BE2C (cell line): ENCODE measurements at regions not wholly inside any gene's neighbourhood (a gene's known extent, or its start where the extent isn't known, plus 50 kb on each side); places are given as distances from the start of the nearest gene placed in this dataset.
"Not testable (repeated sequence)": the region's sequence is repeated elsewhere in the genome, so short reads cannot be mapped to it uniquely, and the experiment has no call there.

Experiments used
- DNase-seq: peaks from one replicate; pipeline ENCODE4 v3.0.0-alpha.2; 2020
- H3K27me3 ChIP-seq: fragments of 250-450 bp; sonication (Bioruptor Pico); 2 replicates; pipeline ENCODE4 v1.5.1; 2020; ENCODE audit warnings: mild to moderate bottlenecking
- H3K36me3 ChIP-seq: fragments of 250-450 bp; sonication (Bioruptor Pico); 2 replicates; pipeline ENCODE4 v1.5.1; 2020; ENCODE audit warnings: mild to moderate bottlenecking
- H3K4me1 ChIP-seq: fragments of 250-450 bp; sonication (Bioruptor Pico); 2 replicates; pipeline ENCODE4 v1.5.1; 2020
- H3K4me3 ChIP-seq: 2 replicates; pipeline ENCODE4 v1.5.1; 2011; ENCODE audit warnings: low read depth, low read length
- H3K9me3 ChIP-seq: fragments of 250-450 bp; sonication (Bioruptor Pico); 2 replicates; pipeline ENCODE4 v1.5.1; 2020
- CTCF ChIP-seq: IDR thresholded peaks from 2 replicates; pipeline ENCODE4 v1.5.1; 2012; ENCODE audit warnings: mild to moderate bottlenecking, low read depth, low read length

GRCh38 chr18:28439870-28440269 lies 262.9 kb upstream of the CDH2 start:
- Histone ChIP-seq H3K27me3 (no peaks in the 10 kb centered on the region), H3K9me3 (no peaks in the 10 kb centered on the region), H3K4me1 (no peaks in the 10 kb centered on the region), H3K36me3 (no peaks in the 10 kb centered on the region), H3K4me3 (no peak overlapping the region)
- no peak for DNase-seq
- TF ChIP-seq CTCF: no peak

GRCh38 chr18:28438381-28438780 lies 261.5 kb upstream of the CDH2 start:
- Histone ChIP-seq H3K27me3 (no peaks in the 10 kb centered on the region), H3K36me3 (no peaks in the 10 kb centered on the region), H3K9me3 (no peaks in the 10 kb centered on the region), H3K4me3 (no peak overlapping the region), H3K4me1 (no peaks in the 10 kb centered on the region)
- no peak for DNase-seq
- TF ChIP-seq CTCF: no peak

- Histone ChIP-seq H3K4me1 (no peaks in the 10 kb centered on the region), H3K9me3 (no peaks in the 10 kb centered on the region), H3K36me3 (no peaks in the 10 kb centered on the region), H3K4me3 (no peak overlapping the region), H3K27me3 (no peaks in the 10 kb centered on the region)
- no peak for DNase-seq
- TF ChIP-seq CTCF: no peak
Measured at GRCh38 chr18:28432339-28432738, 255.4 kb upstream of the CDH2 start.

- Histone ChIP-seq H3K27me3 (no peaks in the 10 kb centered on the region), H3K36me3 (no peaks in the 10 kb centered on the region), H3K9me3 (no peaks in the 10 kb centered on the region), H3K4me1 (no peaks in the 10 kb centered on the region), H3K4me3 (no peak overlapping the region)
- no peak for DNase-seq
- no peak for TF ChIP-seq CTCF
Measured at GRCh38 chr18:28425886-28426285, 249.0 kb upstream of the CDH2 start.

GRCh38 chr18:28422577-28422976 lies 245.6 kb upstream of the CDH2 start:
- no peaks in the 10 kb centered on the region for H3K9me3 ChIP-seq
- no peaks in the 10 kb centered on the region for H3K27me3 ChIP-seq
- no peak overlapping the region for H3K4me3 ChIP-seq
- no peak for DNase-seq
- H3K36me3 ChIP-seq: no peaks in the 10 kb centered on the region
- H3K4me1 ChIP-seq: no peaks in the 10 kb centered on the region
- no peak for TF ChIP-seq CTCF

- not testable (repeated sequence) for H3K9me3 ChIP-seq, H3K27me3 ChIP-seq, H3K4me1 ChIP-seq, H3K4me3 ChIP-seq, DNase-seq, H3K36me3 ChIP-seq
Measured at GRCh38 chr18:28421950-28422349, 245.0 kb upstream of the CDH2 start.

GRCh38 chr18:28412521-28412920 lies 235.6 kb upstream of the CDH2 start:
- H3K4me1 ChIP-seq: no peaks in the 10 kb centered on the region
- no peaks in the 10 kb centered on the region for H3K27me3 ChIP-seq
- no peak for DNase-seq
- TF ChIP-seq CTCF: no peak
- no peaks in the 10 kb centered on the region for H3K9me3 ChIP-seq
- H3K4me3 ChIP-seq: no peak overlapping the region
- no peaks in the 10 kb centered on the region for H3K36me3 ChIP-seq
